NB4 (cell line): ENCODE measurements at regions not wholly inside any gene's neighbourhood (a gene's known extent, or its start where the extent isn't known, plus 50 kb on each side); places are given as distances from the start of the nearest gene placed in this dataset.
A peak's percentile ranks its signal among the peaks of the same experiment; 100 is the strongest.
"Not testable (repeated sequence)": the region's sequence is repeated elsewhere in the genome, so short reads cannot be mapped to it uniquely, and the experiment has no call there.

Experiments used
- DNase-seq: peaks from one replicate; pipeline ENCODE4 v3.0.0; 2010; ENCODE audit warnings: low read depth
- H3K4me3 ChIP-seq: one replicate; pipeline ENCODE4 v1.5.1; 2011; ENCODE audit warnings: mild to moderate bottlenecking, low read depth, low read length, moderate library complexity
- CTCF ChIP-seq: IDR thresholded peaks from one replicate; pipeline ENCODE4 v1.5.1; 2012; ENCODE audit warnings: low read depth, low read length
- MAX ChIP-seq: IDR thresholded peaks from 2 replicates; pipeline ENCODE4 v1.6.1; 2011; ENCODE audit warnings: low read depth, low read length
- MYC ChIP-seq: IDR thresholded peaks from 2 replicates; pipeline ENCODE4 v1.6.1; 2011; ENCODE audit warnings: low read depth, low read length
- POLR2A ChIP-seq: IDR thresholded peaks from 2 replicates; pipeline ENCODE4 v1.6.1; 2011; ENCODE audit warnings: mild to moderate bottlenecking; ENCODE audit not compliant: insufficient read length; ENCODE audit errors: extremely low read depth

GRCh38 chr3:187473778-187474406, 105.7 kb downstream of the RTP4 start:
- TF ChIP-seq MAX (no peak), CTCF (no peak), MYC (no peak), POLR2A (no peak)
- peak; percentile 12 for DNase-seq
- H3K4me3 ChIP-seq: no peak overlapping the region

GRCh38 chr3:187466306-187466705, 98.1 kb downstream of the RTP4 start:
- DNase-seq, H3K4me3 ChIP-seq: not testable (repeated sequence)

GRCh38 chr3:187465503-187465902, 97.3 kb downstream of the RTP4 start:
- no peak for DNase-seq
- TF ChIP-seq MYC (no peak), POLR2A (no peak), CTCF (no peak), MAX (no peak)
- H3K4me3 ChIP-seq: no peak overlapping the region

GRCh38 chr3:187464682-187465081, 96.5 kb downstream of the RTP4 start:
- H3K4me3 ChIP-seq: no peak overlapping the region
- TF ChIP-seq MAX (no peak), POLR2A (no peak), CTCF (no peak), MYC (no peak)
- no peak for DNase-seq

- no peak for DNase-seq
- H3K4me3 ChIP-seq: no peak overlapping the region
- TF ChIP-seq MYC (no peak), CTCF (no peak), MAX (no peak), POLR2A (no peak)
These were observed 90.7 kb downstream of the RTP4 start for GRCh38 chr3:187458921-187459320.

GRCh38 chr3:187458383-187458782, 90.2 kb downstream of the RTP4 start:
- no peak overlapping the region for H3K4me3 ChIP-seq

More at GRCh38 chr3:187458383-187458782, 90.2 kb downstream of the RTP4 start:
- no peak for DNase-seq
- no peak for TF ChIP-seq CTCF
- no peak for TF ChIP-seq MYC
- no peak for TF ChIP-seq POLR2A
- no peak for TF ChIP-seq MAX
